COLO829 (cell line): ENCODE measurements at regions not wholly inside any gene's neighbourhood (a gene's known extent, or its start where the extent isn't known, plus 50 kb on each side); places are given as distances from the start of the nearest gene placed in this dataset.

Source experiments
- DNase-seq: peaks from one replicate; pipeline ENCODE4 v3.0.0; 2012; ENCODE audit warnings: low spot score

- DNase-seq: no peak
Observed at GRCh38 chr3:73796382-73796781, 171.6 kb upstream of the PDZRN3 start.

GRCh38 chr3:73791356-73791755, 166.6 kb upstream of the PDZRN3 start:
- no peak for DNase-seq

DNA sequence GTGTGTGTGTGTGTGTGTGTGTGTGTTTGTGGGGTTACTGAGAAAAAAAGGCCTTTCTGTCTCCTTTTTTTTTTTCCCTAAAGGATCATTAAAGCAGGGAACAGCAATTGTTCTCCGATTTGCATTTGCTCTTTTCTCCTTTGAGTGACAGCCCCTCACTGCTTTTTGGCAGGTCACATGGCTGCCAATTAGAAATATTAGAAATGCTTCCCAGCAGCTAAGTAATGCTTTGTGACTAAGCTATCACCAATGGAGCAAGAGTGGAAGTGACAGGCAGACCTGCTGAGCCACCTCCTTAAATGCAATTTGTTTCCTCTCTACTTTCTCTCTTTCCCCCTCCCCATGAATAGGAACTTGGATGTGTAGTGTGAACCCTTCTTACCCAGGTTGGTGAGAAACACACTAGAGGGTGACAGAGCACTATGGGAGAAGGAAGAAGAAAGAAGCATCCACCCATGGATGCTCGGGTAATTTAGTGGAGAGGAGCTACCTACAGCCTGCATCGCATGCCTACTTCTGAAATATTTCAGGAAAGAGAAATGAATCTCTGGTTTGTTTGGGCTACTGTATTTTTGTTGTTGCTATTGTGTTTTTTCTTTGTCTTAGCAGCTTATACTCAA, 165.2 kb upstream of the PDZRN3 start:
- no peak for DNase-seq

DNA sequence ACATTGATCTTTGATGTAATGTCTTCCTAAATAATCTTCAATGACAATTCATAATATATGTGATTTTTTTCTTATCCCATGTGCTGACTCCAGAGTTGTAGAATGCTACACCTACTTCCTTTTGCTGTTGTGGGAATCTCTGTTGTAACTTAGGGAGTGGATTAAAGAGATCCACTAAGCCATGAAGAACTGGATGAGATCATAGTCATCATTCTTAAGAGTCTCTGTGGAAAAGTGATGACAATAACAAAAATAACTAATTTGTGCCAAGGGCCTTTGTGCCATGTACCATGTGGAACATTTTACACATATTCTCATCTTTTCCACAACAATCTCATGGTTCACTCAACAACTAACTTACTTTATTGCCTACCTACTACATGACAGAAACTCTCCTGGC, 162.9 kb upstream of the PDZRN3 start:
- DNase-seq: no peak

GRCh38 chr3:73786998-73787397, 162.3 kb upstream of the PDZRN3 start:
- DNase-seq: no peak

- peak; percentile 49 for DNase-seq
Observed at GRCh38 chr3:73786321-73786807, 161.6 kb upstream of the PDZRN3 start.

- peak; percentile 70 for DNase-seq
Observed at GRCh38 chr3:73784686-73785392, 160.1 kb upstream of the PDZRN3 start.

GRCh38 chr3:73783811-73784210, 159.1 kb upstream of the PDZRN3 start:
- peak; percentile 66 for DNase-seq

DNA sequence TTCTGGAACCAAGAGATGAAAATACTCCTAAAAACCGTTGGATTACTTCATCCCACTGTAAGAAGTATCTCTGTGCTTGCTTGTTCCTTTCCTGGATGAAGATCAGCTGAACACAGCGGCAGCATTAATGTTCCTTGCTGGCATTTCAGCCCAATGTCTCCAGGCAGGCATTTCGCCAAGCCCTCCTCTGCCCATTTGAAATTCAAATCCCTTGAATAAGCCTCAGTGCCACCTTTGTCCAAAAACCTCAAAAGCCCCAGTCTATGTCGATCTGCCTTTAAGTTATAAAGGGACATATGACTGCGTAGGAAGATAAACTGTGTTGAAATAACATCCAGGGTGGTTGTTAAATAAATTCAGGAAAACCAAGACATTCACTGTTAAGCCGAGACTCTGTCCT, 156.8 kb upstream of the PDZRN3 start:
- peak; percentile 94 for DNase-seq

DNA sequence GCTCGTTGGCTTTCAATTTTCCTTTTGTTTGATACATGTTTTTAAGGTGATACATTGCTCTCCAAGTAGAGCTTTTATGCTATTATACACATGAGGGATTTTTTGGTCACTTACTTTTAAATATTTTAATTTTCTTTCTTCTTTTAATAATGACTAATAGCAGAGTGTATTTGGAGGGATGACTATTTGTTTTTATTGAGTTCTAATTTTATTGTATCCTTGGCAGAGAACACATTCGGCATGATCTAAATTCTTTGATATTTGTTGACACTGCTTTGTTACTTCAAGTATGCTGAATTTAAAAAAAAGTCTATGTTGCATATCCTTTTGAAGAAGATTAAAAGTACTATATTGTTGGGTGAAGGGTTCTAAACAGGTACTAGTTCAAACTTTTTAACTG, 149.9 kb upstream of the PDZRN3 start:
- DNase-seq: no peak

DNA sequence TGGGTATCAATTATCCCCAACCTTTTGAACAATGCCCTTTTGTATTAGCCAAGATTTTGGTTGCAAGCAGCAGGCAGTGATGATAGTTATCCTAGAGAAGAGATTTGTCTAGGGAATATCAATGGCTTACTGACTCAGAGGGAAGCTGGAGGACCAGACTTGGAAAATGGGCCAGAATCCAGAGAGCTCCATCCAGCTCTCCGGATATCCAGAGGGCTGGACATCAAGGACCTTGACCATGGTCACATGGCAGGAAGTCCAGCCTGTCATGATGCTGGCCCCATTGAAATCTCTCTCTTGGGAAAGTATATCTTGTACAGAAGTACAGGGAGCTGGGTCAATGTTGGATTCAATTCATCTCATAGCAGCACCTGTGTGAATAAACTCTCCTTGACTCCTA, 148.5 kb upstream of the PDZRN3 start:
- DNase-seq: no peak

GRCh38 chr3:73772076-73772886, 147.5 kb upstream of the PDZRN3 start:
- DNase-seq: no peak

GRCh38 chr3:73768524-73769308, 144.0 kb upstream of the PDZRN3 start:
- DNase-seq: peak; percentile 40

DNA sequence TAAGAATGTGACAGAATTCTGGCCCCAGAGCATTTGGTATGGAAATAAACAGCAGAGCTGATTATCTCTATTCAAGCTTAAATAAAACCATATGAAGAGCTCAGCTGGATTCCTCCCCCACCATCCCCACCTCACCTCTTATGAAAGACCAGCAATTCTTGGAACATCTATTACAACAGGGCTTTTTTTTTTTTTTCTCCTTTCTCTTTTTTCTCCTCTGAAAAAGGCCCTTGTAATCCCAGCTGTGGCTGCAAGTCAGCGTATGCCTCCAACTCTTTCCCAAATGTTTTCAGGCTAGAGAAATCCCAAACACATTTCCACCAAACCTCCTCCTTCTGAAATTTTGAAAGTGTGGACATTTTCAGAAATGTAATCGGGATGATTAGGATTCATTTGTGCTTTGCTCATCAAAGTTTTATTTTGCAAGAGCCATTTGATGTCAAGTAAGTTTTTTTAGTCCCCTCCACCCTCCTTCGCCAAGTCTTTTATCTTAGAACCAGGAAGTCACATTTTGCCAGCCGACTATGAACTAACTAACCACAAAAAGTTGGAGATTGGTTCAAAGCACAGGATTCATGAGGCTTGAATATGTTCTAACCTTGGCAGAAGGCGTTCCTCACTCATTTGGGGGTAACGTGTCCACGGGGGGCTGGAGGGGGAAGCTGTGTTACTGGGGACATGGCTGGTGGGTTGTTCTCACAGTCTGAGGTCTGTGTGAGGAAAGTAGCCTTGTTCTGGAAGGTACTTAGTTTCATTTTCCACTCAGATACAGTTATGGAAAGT, 142.0 kb upstream of the PDZRN3 start:
- DNase-seq: peak; percentile 35

DNA sequence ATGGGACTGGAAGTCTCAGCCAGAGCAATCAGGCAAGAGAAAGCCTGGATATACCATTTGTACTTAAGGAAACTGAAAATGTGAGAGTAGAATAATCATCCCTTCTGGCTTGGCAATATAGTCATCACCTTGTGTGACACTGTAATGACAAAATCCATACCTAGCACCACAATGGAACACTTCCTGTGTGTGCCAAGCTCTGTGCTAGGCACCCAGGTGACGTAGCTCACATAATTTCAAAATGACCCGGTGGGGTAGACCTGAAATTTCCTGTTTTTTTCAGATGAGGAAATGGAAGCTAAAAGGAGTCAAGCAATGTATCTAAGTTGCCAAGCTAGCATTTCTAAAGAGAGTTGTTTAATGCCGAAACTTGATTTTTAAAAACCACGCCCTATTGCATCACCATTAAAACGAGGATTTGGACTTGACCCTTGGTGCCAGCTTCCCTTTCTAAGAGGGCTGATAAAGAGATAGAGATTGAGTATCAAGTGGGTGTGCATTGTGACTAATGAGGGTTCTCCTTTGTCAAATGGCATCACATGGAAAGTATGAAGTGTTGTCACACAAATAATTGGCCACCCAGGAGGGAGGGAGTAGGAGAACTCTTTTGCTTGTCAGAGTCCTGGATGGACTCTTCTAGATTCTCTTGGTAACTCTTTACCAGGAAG, 141.3 kb upstream of the PDZRN3 start:
- peak; percentile 31 for DNase-seq

DNA sequence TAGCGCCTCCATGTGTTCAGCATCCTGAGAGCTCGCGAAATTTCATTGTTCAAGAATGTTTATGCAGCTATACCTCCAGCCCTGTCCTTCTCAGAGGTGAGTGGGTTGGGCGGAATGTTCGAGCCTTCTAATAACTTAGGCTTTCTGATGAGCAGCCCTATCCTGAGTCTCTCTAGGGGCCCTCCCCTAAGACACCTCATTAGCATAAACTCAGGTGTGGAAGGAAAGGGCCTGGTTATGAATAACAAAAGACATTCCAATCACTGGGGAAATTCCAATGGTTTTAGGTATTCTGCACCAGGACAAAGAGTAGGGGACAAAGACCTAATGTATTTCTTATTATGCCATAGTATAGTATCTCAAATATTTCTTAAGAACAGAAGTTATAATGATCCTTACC, 138.1 kb upstream of the PDZRN3 start:
- DNase-seq: no peak

DNA sequence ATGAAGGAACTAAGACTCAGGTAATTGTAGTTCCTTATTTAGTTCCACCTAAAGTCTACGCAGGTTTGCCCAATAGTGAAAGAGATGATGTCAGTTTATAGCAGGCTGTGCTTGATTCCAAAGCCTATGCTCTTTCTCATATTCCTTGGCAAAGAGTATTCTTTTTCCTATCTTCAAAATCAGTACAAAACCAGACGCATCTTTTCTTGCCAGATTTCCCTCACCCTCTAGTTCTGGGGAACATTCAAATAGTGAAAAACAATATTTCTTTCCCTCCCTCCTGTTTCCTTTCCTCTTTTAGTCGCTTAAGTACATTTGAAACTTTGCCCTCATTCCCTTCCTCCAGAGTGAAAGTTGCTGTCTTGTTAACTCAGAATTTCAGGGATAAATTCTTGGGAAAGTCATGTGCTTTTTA, 134.6 kb upstream of the PDZRN3 start:
- DNase-seq: no peak

- DNase-seq: no peak
Observed at GRCh38 chr3:73757536-73757935, 132.8 kb upstream of the PDZRN3 start.

GRCh38 chr3:73753985-73754384, 129.2 kb upstream of the PDZRN3 start:
- DNase-seq: no peak

- DNase-seq: no peak
Observed at GRCh38 chr3:73752338-73752737, 127.6 kb upstream of the PDZRN3 start.

DNA sequence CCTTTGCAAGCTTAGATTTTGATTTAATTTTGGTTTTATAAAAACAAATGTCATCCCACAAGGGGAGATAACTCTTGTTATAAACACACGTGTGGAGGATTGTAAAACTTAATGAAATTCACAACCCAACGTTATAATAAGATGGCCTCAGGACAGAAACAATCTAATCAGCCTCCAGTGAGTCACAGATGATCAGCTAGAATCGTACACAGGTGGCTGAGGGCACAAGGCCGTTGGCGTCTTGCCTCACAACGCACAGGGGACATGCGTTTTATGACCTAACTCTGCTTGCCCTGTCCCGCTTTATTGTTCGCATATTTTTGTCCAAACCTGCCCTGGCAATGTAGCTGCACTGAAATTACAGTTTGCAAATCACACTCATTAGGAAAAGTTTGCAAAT, 121.9 kb upstream of the PDZRN3 start:
- DNase-seq: no peak
